Peyer's patch (tissue), 4 donors: ENCODE measurements at regions not wholly inside any gene's neighbourhood (a gene's known extent, or its start where the extent isn't known, plus 50 kb on each side); places are given as distances from the start of the nearest gene placed in this dataset.

Experiments used
- DNase-seq, 3 donors: peaks; one replicate each; pipeline ENCODE4 v3.0.0-alpha.2; 2017 to 2019
- H3K27ac ChIP-seq, 4 donors: fragments of 200-600 bp; sonication (generic); one replicate each; pipeline ENCODE4 v1.5.1; 2016 to 2019
- H3K27me3 ChIP-seq, 2 donors: fragments of 200-600 bp; sonication (generic); one replicate each; pipeline ENCODE4 v1.5.1; 2019
- H3K36me3 ChIP-seq, 3 donors: fragments of 200-600 bp; sonication (generic); one replicate each; pipeline ENCODE4 v1.5.1; 2016 to 2019
- H3K4me1 ChIP-seq, 4 donors: fragments of 200-600 bp; sonication (generic); one replicate each; pipeline ENCODE4 v1.5.1; 2016 to 2019
- H3K4me3 ChIP-seq, 4 donors: fragments of 200-600 bp; sonication (generic); 1 replicate in 3 of 4; 2 replicates in 1 of 4; pipeline ENCODE4 v1.5.1; 2016 to 2019; ENCODE audit warnings: mild to moderate bottlenecking in 1 of 4
- H3K9me3 ChIP-seq, 4 donors: fragments of 200-600 bp; sonication (generic); one replicate each; pipeline ENCODE4 v1.5.1; 2016 to 2019; ENCODE audit warnings: mild to moderate bottlenecking in 1 of 4
- POLR2A ChIP-seq, 2 donors: fragments of 450-650 bp; IDR thresholded peaks; one replicate each; pipeline ENCODE4 v1.5.1; 2017; ENCODE audit warnings: antibody characterized with exemption in 2 of 2, mild to moderate bottlenecking in 2 of 2, moderate library complexity in 2 of 2
- TF ChIP-seq, protein P1 (sequence below), 6 experiments: fragments of 450-650 bp in 4 of 6; fragments of 200-600 bp in 2 of 6; sonication (generic) in 1 of 6; IDR thresholded peaks; one replicate each; pipeline ENCODE4 v1.5.1; 2017 to 2019; ENCODE audit warnings: antibody characterized with exemption in 6 of 6, mild to moderate bottlenecking in 3 of 6, moderate library complexity in 1 of 6

DNA sequence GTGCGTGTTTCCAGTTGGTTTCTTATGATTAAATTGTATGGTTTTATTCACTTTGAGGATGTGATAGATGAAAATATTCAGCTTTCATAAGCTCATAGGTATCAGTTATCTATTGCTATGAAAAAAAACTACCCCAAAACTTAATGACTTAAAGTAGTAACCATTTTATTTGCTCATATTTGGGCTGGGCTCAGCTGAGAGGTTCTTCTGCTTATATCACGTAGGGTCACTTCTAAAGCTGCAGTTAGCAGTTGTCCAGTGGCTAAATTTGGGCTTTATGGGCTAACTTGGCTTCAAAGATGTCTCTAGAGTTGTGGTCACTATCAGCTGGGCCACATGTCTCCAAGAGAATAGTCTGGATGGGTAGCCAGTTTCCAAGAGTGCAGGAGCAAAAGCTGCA is 206.4 kb upstream of the LYPLAL1 start:
- TF ChIP-seq POLR2A (IDR thresholded peaks at IDR 0.05): no peak
- TF ChIP-seq, protein P1, sequence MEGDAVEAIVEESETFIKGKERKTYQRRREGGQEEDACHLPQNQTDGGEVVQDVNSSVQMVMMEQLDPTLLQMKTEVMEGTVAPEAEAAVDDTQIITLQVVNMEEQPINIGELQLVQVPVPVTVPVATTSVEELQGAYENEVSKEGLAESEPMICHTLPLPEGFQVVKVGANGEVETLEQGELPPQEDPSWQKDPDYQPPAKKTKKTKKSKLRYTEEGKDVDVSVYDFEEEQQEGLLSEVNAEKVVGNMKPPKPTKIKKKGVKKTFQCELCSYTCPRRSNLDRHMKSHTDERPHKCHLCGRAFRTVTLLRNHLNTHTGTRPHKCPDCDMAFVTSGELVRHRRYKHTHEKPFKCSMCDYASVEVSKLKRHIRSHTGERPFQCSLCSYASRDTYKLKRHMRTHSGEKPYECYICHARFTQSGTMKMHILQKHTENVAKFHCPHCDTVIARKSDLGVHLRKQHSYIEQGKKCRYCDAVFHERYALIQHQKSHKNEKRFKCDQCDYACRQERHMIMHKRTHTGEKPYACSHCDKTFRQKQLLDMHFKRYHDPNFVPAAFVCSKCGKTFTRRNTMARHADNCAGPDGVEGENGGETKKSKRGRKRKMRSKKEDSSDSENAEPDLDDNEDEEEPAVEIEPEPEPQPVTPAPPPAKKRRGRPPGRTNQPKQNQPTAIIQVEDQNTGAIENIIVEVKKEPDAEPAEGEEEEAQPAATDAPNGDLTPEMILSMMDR (IDR thresholded peaks at IDR 0.05): no peak
- no peak for DNase-seq
- H3K9me3 ChIP-seq: no peaks in the 10 kb centered on the region
- no peaks in the 10 kb centered on the region for H3K27me3 ChIP-seq
- H3K27ac ChIP-seq: no peak overlapping the region
- H3K4me3 ChIP-seq: no peak overlapping the region
- H3K4me1 ChIP-seq: no peaks in the 10 kb centered on the region
- H3K36me3 ChIP-seq: no peaks in the 10 kb centered on the region

DNA sequence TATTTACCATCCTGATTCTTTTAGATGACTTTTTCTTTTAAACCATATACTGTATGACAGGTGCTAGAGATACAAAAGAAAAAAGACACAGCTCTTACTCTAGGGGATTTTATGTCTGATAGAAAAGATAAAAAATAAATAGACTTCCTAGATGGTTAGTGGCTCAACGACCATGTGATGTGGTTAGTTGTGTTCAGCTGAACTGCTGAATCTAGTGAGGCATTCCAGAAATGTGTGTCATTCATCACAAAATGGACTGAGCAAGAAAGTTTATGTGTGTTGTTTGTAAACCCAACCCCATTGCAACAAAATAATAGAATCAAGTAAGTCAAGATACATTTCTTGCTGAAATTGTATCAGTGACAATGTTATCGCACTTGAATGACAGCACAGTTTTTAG is 205.8 kb upstream of the LYPLAL1 start:
- no peak overlapping the region for H3K27ac ChIP-seq
- H3K36me3 ChIP-seq: no peaks in the 10 kb centered on the region
- no peaks in the 10 kb centered on the region for H3K9me3 ChIP-seq
- no peaks in the 10 kb centered on the region for H3K4me1 ChIP-seq
- TF ChIP-seq, protein P1 (IDR thresholded peaks at IDR 0.05): no peak
- TF ChIP-seq POLR2A (IDR thresholded peaks at IDR 0.05): no peak
- H3K27me3 ChIP-seq: no peaks in the 10 kb centered on the region
- H3K4me3 ChIP-seq: no peak overlapping the region
- DNase-seq: no peak

DNA sequence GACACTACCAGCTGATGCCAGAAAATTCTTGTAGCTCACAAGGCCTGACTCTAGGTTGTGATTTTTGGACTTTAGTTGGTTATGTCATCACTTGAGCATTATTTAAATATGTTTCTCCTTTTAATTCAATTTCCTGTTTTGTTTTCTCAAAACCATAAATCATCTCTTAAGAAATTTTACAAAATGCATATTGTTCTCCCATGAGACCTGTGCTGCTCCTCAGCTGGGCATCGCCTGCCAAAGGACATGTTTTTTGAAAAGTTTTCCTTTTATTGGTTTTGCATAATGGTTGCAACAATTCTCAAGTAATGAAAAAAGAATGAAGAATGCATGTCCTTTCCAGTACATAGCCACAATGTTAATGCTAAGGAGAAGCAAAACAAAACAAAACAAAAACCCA is 204.7 kb upstream of the LYPLAL1 start:
- no peak overlapping the region for H3K27ac ChIP-seq
- H3K4me1 ChIP-seq: no peaks in the 10 kb centered on the region
- no peak overlapping the region for H3K4me3 ChIP-seq
- H3K27me3 ChIP-seq: no peaks in the 10 kb centered on the region
- H3K9me3 ChIP-seq: no peaks in the 10 kb centered on the region
- H3K36me3 ChIP-seq: no peaks in the 10 kb centered on the region
- TF ChIP-seq, protein P1 (IDR thresholded peaks at IDR 0.05): no peak
- no peak for TF ChIP-seq POLR2A (IDR thresholded peaks at IDR 0.05)
- DNase-seq: no peak

DNA sequence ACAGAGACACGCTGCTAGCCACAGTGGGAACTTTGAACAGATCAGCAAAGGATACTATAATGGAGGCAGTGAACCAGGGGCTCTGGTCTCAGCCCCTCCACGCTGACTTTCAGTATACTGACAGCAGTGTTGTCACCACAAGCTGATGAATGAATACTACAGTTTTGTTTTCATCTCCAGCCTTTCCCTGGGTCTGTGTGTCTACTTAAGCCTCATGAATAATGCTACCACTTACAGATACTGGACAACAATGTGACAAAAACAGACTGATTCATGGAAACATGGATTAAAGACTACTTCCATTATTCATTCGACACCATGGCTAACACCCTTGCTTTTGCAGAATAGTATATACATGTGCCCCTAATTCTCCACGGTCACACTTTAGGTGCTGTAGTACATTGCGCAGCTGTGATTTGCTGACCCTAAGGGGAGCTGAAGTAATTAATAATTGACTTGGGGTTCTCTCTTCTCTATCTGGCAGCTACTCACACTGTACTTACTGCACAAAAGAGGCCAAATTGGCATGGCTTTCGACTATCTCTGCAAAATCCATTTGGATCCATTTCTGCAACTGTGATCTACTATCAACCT is 203.2 kb upstream of the LYPLAL1 start:
- H3K36me3 ChIP-seq: no peaks in the 10 kb centered on the region
- no peak for TF ChIP-seq POLR2A (IDR thresholded peaks at IDR 0.05)
- H3K4me1 ChIP-seq: no peaks in the 10 kb centered on the region
- DNase-seq: no peak
- H3K27ac ChIP-seq: no peak overlapping the region
- no peaks in the 10 kb centered on the region for H3K27me3 ChIP-seq
- H3K9me3 ChIP-seq: no peaks in the 10 kb centered on the region
- no peak overlapping the region for H3K4me3 ChIP-seq

DNA sequence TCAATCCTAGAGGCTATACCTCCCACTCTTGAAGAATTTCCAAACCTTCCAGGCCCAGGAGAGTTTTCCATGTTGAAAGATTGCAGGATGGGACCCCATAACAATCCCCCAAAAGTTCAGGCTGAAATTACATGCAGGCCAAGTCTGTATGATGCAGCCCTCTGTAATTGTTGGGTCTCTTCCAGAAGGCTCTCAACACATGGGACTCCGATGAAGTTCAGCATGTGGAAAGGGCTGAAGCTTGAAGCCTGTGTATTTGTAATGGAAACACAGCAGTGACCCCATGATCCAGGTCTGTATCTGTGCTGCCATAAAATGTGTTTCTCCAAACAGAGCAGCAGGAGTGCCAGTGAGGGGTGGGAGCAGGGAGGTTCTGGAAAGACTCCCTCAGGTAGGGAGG is 202.5 kb upstream of the LYPLAL1 start:
- no peak for TF ChIP-seq POLR2A (IDR thresholded peaks at IDR 0.05)
- TF ChIP-seq, protein P1 (IDR thresholded peaks at IDR 0.05): no peak
- Histone ChIP-seq H3K4me3 (no peak overlapping the region), H3K27ac (no peak overlapping the region), H3K27me3 (no peaks in the 10 kb centered on the region), H3K4me1 (no peaks in the 10 kb centered on the region), H3K36me3 (no peaks in the 10 kb centered on the region), H3K9me3 (no peaks in the 10 kb centered on the region)
- DNase-seq: no peak

DNA sequence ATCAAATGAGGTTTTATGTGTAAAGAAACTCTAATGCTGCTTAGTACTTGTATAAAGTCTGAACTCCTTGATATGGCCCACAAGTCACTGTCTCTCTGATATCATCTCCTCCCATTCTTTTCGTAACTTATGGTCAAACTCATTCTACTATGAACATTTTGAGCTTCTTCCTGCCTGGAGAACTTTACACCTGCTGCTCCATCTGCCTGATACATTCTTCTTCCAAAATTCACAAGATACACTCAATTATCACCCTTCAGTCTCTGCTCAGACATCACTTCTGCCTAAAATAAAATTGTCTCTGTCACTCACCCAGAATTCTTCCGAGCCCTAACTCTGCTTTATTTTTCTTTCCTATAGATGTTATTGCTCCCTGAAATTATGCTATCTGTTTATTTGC is 192.8 kb upstream of the LYPLAL1 start:
- Histone ChIP-seq H3K4me1 (no peaks in the 10 kb centered on the region), H3K9me3 (no peaks in the 10 kb centered on the region), H3K27me3 (no peaks in the 10 kb centered on the region), H3K36me3 (no peaks in the 10 kb centered on the region), H3K4me3 (no peak overlapping the region), H3K27ac (no peak overlapping the region)
- DNase-seq: no peak
- TF ChIP-seq, protein P1 (IDR thresholded peaks at IDR 0.05): no peak
- TF ChIP-seq POLR2A (IDR thresholded peaks at IDR 0.05): no peak
